HG03354 (cell line): ENCODE measurements at regions not wholly inside any gene's neighbourhood (a gene's known extent, or its start where the extent isn't known, plus 50 kb on each side); places are given as distances from the start of the nearest gene placed in this dataset.

Experiments used
- ATAC-seq: cut with Tn5 transposase; IDR thresholded peaks from one replicate; pipeline ENCODE4 v1.9.1; 2021; ENCODE audit warnings: mild to moderate bottlenecking; ENCODE audit not compliant: unreplicated experiment, poor library complexity, severe bottlenecking

GRCh38 chr13:87005511-87005910, 665.7 kb upstream of the SLITRK5 start:
- ATAC-seq, result no peak

- ATAC-seq, result no peak
Observed at GRCh38 chr13:87035526-87035925, 635.6 kb upstream of the SLITRK5 start.

- no peak for ATAC-seq
Observed at GRCh38 chr13:87042946-87043345, 628.2 kb upstream of the SLITRK5 start.

- no peak for ATAC-seq
Observed at GRCh38 chr13:87052731-87053130, 618.4 kb upstream of the SLITRK5 start.

GRCh38 chr13:87057807-87058520, 613.2 kb upstream of the SLITRK5 start:
- ATAC-seq, result no peak

- ATAC-seq, result no peak
Observed at GRCh38 chr13:87058786-87059329, 612.3 kb upstream of the SLITRK5 start.

GRCh38 chr13:87078947-87079795, 592.0 kb upstream of the SLITRK5 start:
- no peak for ATAC-seq

GRCh38 chr13:87080100-87080779, 590.9 kb upstream of the SLITRK5 start:
- ATAC-seq, result no peak

GRCh38 chr13:87084192-87084591, 587.0 kb upstream of the SLITRK5 start:
- no peak for ATAC-seq

- no peak for ATAC-seq
Observed at GRCh38 chr13:87087741-87088140, 583.4 kb upstream of the SLITRK5 start.

- ATAC-seq, result no peak
Observed at GRCh38 chr13:87089391-87089790, 581.8 kb upstream of the SLITRK5 start.

GRCh38 chr13:87093399-87093798, 577.8 kb upstream of the SLITRK5 start:
- ATAC-seq, result no peak

GRCh38 chr13:87094646-87095045, 576.5 kb upstream of the SLITRK5 start:
- no peak for ATAC-seq

- ATAC-seq, result no peak
Observed at GRCh38 chr13:87100431-87100830, 570.7 kb upstream of the SLITRK5 start.

- ATAC-seq, result no peak
Observed at GRCh38 chr13:87107651-87108050, 563.5 kb upstream of the SLITRK5 start.

GRCh38 chr13:87120476-87120875, 550.7 kb upstream of the SLITRK5 start:
- no peak for ATAC-seq

- ATAC-seq, result no peak
Observed at GRCh38 chr13:87122551-87122950, 548.6 kb upstream of the SLITRK5 start.

GRCh38 chr13:87123987-87124784, 547.0 kb upstream of the SLITRK5 start:
- no peak for ATAC-seq

- ATAC-seq, result no peak
Observed at GRCh38 chr13:87124785-87125074, 546.4 kb upstream of the SLITRK5 start.

GRCh38 chr13:87128036-87128435, 543.1 kb upstream of the SLITRK5 start:
- no peak for ATAC-seq
